H1 (cell line): ENCODE measurements at regions not wholly inside any gene's neighbourhood (a gene's known extent, or its start where the extent isn't known, plus 50 kb on each side); places are given as distances from the start of the nearest gene placed in this dataset.

Experiments
- CTCF ChIA-PET: fragments of 300-600 bp; sonication (Branson Sonifier 250); formaldehyde crosslinking; loops from one replicate; lab custom pipeline; 2021; ENCODE audit not compliant: partially characterized antibody; lab: Charles Lee
- POLR2A ChIA-PET: fragments of 300-600 bp; sonication (Branson Sonifier 250); formaldehyde crosslinking; loops from one replicate; lab custom pipeline; 2021; ENCODE audit warnings: inconsistent platforms; ENCODE audit not compliant: partially characterized antibody; lab: Charles Lee
- DNase-seq, 2 experiments: peaks; one replicate each; pipeline versions ENCODE4 v3.0.0 to v3.0.0-alpha.2; 2010 to 2022; ENCODE audit warnings: low spot score in 2 of 2, low read depth in 1 of 2, mixed read lengths in 1 of 2
- FAIRE-seq: peaks from 2 replicates; lab custom pipeline; 2011; peaks lifted over from hg19 to GRCh38; lab: Jason Lieb, UNC
- H2AFZ ChIP-seq: 2 replicates; pipeline ENCODE4 v1.8.1; 2012; ENCODE audit warnings: low read length, inconsistent platforms
- H2AK5ac ChIP-seq: 2 replicates; pipeline ENCODE4 v1.6.1; 2013; ENCODE audit warnings: low read depth, low read length
- H2BK120ac ChIP-seq: replicated peaks from 2 replicates; pipeline ENCODE3; 2013; ENCODE audit warnings: low read depth, low read length, inconsistent platforms
- H2BK12ac ChIP-seq: 2 replicates; pipeline ENCODE4 v1.6.1; 2013; ENCODE audit warnings: low read depth, low read length
- H2BK15ac ChIP-seq: 2 replicates; pipeline ENCODE4 v1.6.1; 2013; ENCODE audit warnings: low read length
- H2BK20ac ChIP-seq: 2 replicates; pipeline ENCODE4 v1.6.1; 2013; ENCODE audit warnings: low read length
- H2BK5ac ChIP-seq: 2 replicates; pipeline ENCODE4 v1.6.1; 2013; ENCODE audit warnings: low read depth, low read length
- H3K14ac ChIP-seq: 2 replicates; pipeline ENCODE4 v1.6.1; 2013; ENCODE audit warnings: inconsistent platforms; ENCODE audit not compliant: insufficient read length
- H3K18ac ChIP-seq: 2 replicates; pipeline ENCODE4 v1.6.1; 2013; ENCODE audit warnings: low read length; ENCODE audit errors: extremely low read depth
- H3K23ac ChIP-seq: 2 replicates; pipeline ENCODE4 v1.6.1; 2013; ENCODE audit warnings: inconsistent platforms; ENCODE audit not compliant: insufficient read length
- H3K23me2 ChIP-seq: 2 replicates; pipeline ENCODE4 v1.6.1; 2013; ENCODE audit warnings: low read depth, low read length
- H3K27ac ChIP-seq: 2 replicates; pipeline ENCODE4 v1.6.1; 2011; ENCODE audit warnings: low read depth, low read length, inconsistent platforms
- H3K27me3 ChIP-seq, 4 experiments: replicated peaks in 1 of 4; 1 replicate in 1 of 4; 2 replicates in 3 of 4; pipeline versions ENCODE4 v1.6.1 to v1.8.1; 2011 to 2013; ENCODE audit warnings: low read length in 3 of 4, mild to moderate bottlenecking in 3 of 4, inconsistent platforms in 2 of 4, mixed read lengths in 2 of 4, moderate library complexity in 1 of 4; ENCODE audit not compliant: control insufficient read depth in 3 of 4, insufficient read depth in 3 of 4; ENCODE audit errors: extremely low read depth in 1 of 4
- H3K36me3 ChIP-seq, 4 experiments: 2 replicates each; pipeline versions ENCODE4 v1.6.1 to v1.8.1; 2011 to 2013; ENCODE audit warnings: mild to moderate bottlenecking in 4 of 4, low read length in 3 of 4, moderate library complexity in 2 of 4, control low read depth in 1 of 4, inconsistent platforms in 1 of 4; ENCODE audit not compliant: insufficient read depth in 4 of 4, control insufficient read depth in 2 of 4
- H3K4ac ChIP-seq: replicated peaks from 2 replicates; pipeline ENCODE3; 2013; ENCODE audit warnings: low read length, low read depth, mixed read lengths, inconsistent platforms; ENCODE audit not compliant: insufficient read length
- H3K4me1 ChIP-seq, 4 experiments: replicated peaks in 1 of 4; 1 replicate in 1 of 4; 2 replicates in 3 of 4; pipeline versions ENCODE4 v1.6.1 to v1.8.1; 2011 to 2013; ENCODE audit warnings: low read length in 3 of 4, inconsistent platforms in 2 of 4, mixed read lengths in 1 of 4; ENCODE audit not compliant: insufficient read depth in 4 of 4, control insufficient read depth in 3 of 4
- H3K4me2 ChIP-seq, 2 experiments: 2 replicates each; pipeline versions ENCODE4 v1.6.1 to v1.8.1; 2011 to 2013; ENCODE audit warnings: low read depth in 2 of 2, low read length in 2 of 2, control low read depth in 1 of 2, inconsistent platforms in 1 of 2, mild to moderate bottlenecking in 1 of 2; ENCODE audit not compliant: insufficient read depth in 1 of 2
- H3K4me3 ChIP-seq, 4 experiments: fragments of 200-600, 300-600 bp in 1 of 4; sonication (generic), shearing (Covaris generic), sonication (Bioruptor Twin) in 1 of 4; 2 replicates each; pipeline versions ENCODE4 v1.5.1 to v1.8.1; 2011 to 2016; ENCODE audit warnings: low read length in 4 of 4, low read depth in 3 of 4, control low read depth in 2 of 4, inconsistent platforms in 2 of 4, mild to moderate bottlenecking in 2 of 4, mixed read lengths in 1 of 4, moderate library complexity in 1 of 4; ENCODE audit not compliant: insufficient read depth in 2 of 4; ENCODE audit errors: extremely low read depth in 1 of 4
- H3K56ac ChIP-seq: replicated peaks from 2 replicates; pipeline ENCODE3; 2013; ENCODE audit warnings: low read depth, mild to moderate bottlenecking, mixed read lengths, low read length, inconsistent platforms; ENCODE audit not compliant: insufficient read length
- H3K79me1 ChIP-seq: 2 replicates; pipeline ENCODE4 v1.6.1; 2013; ENCODE audit warnings: low read depth, low read length, control low read depth
- H3K79me2 ChIP-seq, 2 experiments: 2 replicates each; pipeline versions ENCODE4 v1.6.1 to v1.8.1; 2012 to 2013; ENCODE audit warnings: low read length in 2 of 2, mild to moderate bottlenecking in 2 of 2, inconsistent platforms in 1 of 2; ENCODE audit not compliant: insufficient read depth in 2 of 2, control insufficient read depth in 1 of 2
- H3K9ac ChIP-seq, 4 experiments: replicated peaks in 1 of 4; 1 replicate in 1 of 4; 2 replicates in 3 of 4; pipeline versions ENCODE4 v1.6.1 to v1.8.1; 2011 to 2013; ENCODE audit warnings: low read depth in 3 of 4, low read length in 3 of 4, control low read depth in 2 of 4, mild to moderate bottlenecking in 2 of 4, moderate library complexity in 2 of 4, inconsistent platforms in 1 of 4; ENCODE audit errors: extremely low read depth in 1 of 4
- H3K9me3 ChIP-seq, 2 experiments: 2 replicates each; pipeline versions ENCODE4 v1.6.1 to v1.8.1; 2012 to 2013; ENCODE audit warnings: mild to moderate bottlenecking in 2 of 2, moderate library complexity in 2 of 2, control low read depth in 1 of 2, inconsistent platforms in 1 of 2, low read depth in 1 of 2, low read length in 1 of 2, mixed read lengths in 1 of 2; ENCODE audit not compliant: insufficient read depth in 2 of 2
- H4K20me1 ChIP-seq, 2 experiments: replicated peaks in 1 of 2; 2 replicates each; pipeline versions ENCODE3 to v1.8.1; 2011 to 2013; ENCODE audit warnings: inconsistent platforms in 2 of 2, low read length in 2 of 2, mild to moderate bottlenecking in 1 of 2; ENCODE audit not compliant: insufficient read depth in 2 of 2, control insufficient read depth in 1 of 2
- H4K5ac ChIP-seq: 2 replicates; pipeline ENCODE4 v1.6.1; 2013; ENCODE audit warnings: low read length, low read depth, mixed read lengths, inconsistent platforms; ENCODE audit not compliant: insufficient read length
- H4K8ac ChIP-seq: 2 replicates; pipeline ENCODE4 v1.8.0; 2013; ENCODE audit warnings: mild to moderate bottlenecking, moderate library complexity, low read length, inconsistent platforms; ENCODE audit not compliant: insufficient read depth; ENCODE audit errors: extremely low read depth
- H4K91ac ChIP-seq: replicated peaks from 2 replicates; pipeline ENCODE3; 2013; ENCODE audit warnings: low read length, mixed read lengths, inconsistent platforms; ENCODE audit not compliant: insufficient read length
- CEBPB ChIP-seq: IDR thresholded peaks from 2 replicates; pipeline ENCODE4 v1.6.1; 2012; ENCODE audit warnings: low read depth, low read length
- CHD1 ChIP-seq: IDR thresholded peaks from 2 replicates; pipeline ENCODE4 v1.6.1; 2012; ENCODE audit warnings: low read depth, low read length, improper control_type of control experiment
- CHD2 ChIP-seq: IDR thresholded peaks from 2 replicates; pipeline ENCODE4 v1.6.1; 2012; ENCODE audit warnings: low read length, improper control_type of control experiment
- JUN ChIP-seq: IDR thresholded peaks from 2 replicates; pipeline ENCODE4 v1.6.1; 2011; ENCODE audit warnings: low read depth, mild to moderate bottlenecking, improper control_type of control experiment, low read length
- MAFK ChIP-seq: IDR thresholded peaks from 2 replicates; pipeline ENCODE4 v1.6.1; 2012; ENCODE audit warnings: low read depth, mild to moderate bottlenecking, improper control_type of control experiment, low read length
- NANOG ChIP-seq: IDR thresholded peaks from 2 replicates; pipeline ENCODE4 v1.6.1; 2011; ENCODE audit warnings: low read length, low read depth, mild to moderate bottlenecking, inconsistent platforms; ENCODE audit not compliant: insufficient read depth, poor library complexity, severe bottlenecking
- NRF1 ChIP-seq: IDR thresholded peaks from 2 replicates; pipeline ENCODE4 v1.6.1; 2011; ENCODE audit warnings: mild to moderate bottlenecking, low read depth, low read length, improper control_type of control experiment
- POU5F1 ChIP-seq: IDR thresholded peaks from 2 replicates; pipeline ENCODE4 v1.6.1; 2011; ENCODE audit warnings: low read depth, mild to moderate bottlenecking, low read length, moderate library complexity
- SP4 ChIP-seq: IDR thresholded peaks from 2 replicates; pipeline ENCODE4 v1.6.1; 2012; ENCODE audit warnings: low read length, inconsistent platforms
- TAF1 ChIP-seq: IDR thresholded peaks from 2 replicates; pipeline ENCODE4 v1.6.1; 2011; ENCODE audit warnings: mild to moderate bottlenecking, low read depth, low read length
- TAF7 ChIP-seq: optimal IDR thresholded peaks from 2 replicates; pipeline ENCODE3; 2011; ENCODE audit warnings: low read depth, mild to moderate bottlenecking, inconsistent platforms, low read length, moderate library complexity, borderline replicate concordance
- TBP ChIP-seq: IDR thresholded peaks from 2 replicates; pipeline ENCODE4 v1.6.1; 2011; ENCODE audit warnings: low read depth, low read length, improper control_type of control experiment
- TCF12 ChIP-seq: IDR thresholded peaks from 2 replicates; pipeline ENCODE4 v1.6.1; 2011; ENCODE audit warnings: low read depth, mild to moderate bottlenecking, low read length
- WGBS, 2 experiments: shearing (Covaris generic) in 1 of 2; methylation state at CpG; one replicate each; pipeline versions ENCODE4 v1.1.6 to v1.1.7; 2013 to 2015; ENCODE audit warnings: low lambda C conversion rate in 2 of 2, mixed read lengths in 2 of 2, inconsistent platforms in 1 of 2, low coverage in 1 of 2, missing lambda C conversion rate in 1 of 2; ENCODE audit not compliant: insufficient replicate concordance in 2 of 2, insufficient coverage in 1 of 2, insufficient read length in 1 of 2; ENCODE audit errors: extremely low coverage in 1 of 2, missing lambda C conversion rate in 1 of 2; 5-methylcytosine and 5-hydroxymethylcytosine counted together
- TF ChIP-seq, protein P1 (sequence below), 3 experiments: IDR thresholded peaks; 1 replicate in 2 of 3; 2 replicates in 1 of 3; pipeline versions ENCODE4 v1.5.1 to v1.6.1; 2011; ENCODE audit warnings: low read length in 3 of 3, mild to moderate bottlenecking in 3 of 3, inconsistent platforms in 2 of 3, low read depth in 1 of 3, moderate library complexity in 1 of 3; ENCODE audit not compliant: insufficient read depth in 1 of 3; ENCODE audit errors: control extremely low read depth in 1 of 3

DNA sequence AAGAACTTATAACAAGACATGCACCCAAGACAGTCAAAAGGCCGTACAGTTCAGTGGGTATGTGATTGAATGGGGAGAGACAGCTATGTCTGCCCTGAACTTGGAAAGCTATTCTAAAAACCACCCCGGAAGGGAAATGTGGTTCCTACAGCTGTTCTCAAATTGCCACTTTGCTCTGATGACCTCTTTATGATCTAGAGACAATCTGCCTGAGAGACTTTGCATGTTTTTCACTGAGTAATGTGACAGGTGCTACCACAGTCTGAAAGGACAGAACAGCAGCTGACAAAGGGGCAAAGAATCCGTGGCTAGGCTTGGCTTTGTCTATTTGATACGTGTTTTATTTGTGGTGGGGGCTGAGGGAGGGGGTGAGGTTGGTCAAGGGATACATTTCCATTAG, 148.3 kb upstream of the NPHP3 start:
- CTCF ChIA-PET, result no interaction called here
- H3K23ac ChIP-seq, result no peak overlapping the region
- H3K79me2 ChIP-seq, result no peaks in the 10 kb centered on the region
- no peaks in the 10 kb centered on the region for H3K79me1 ChIP-seq
- no peak overlapping the region for H3K14ac ChIP-seq
- no peak overlapping the region for H2AFZ ChIP-seq
- H3K9me3 ChIP-seq, result no peaks in the 10 kb centered on the region
- H4K8ac ChIP-seq, result no peak overlapping the region
- H2BK20ac ChIP-seq, result no peak overlapping the region
- H4K20me1 ChIP-seq, result no peaks in the 10 kb centered on the region
- H3K56ac ChIP-seq, result no peak overlapping the region
- no peak overlapping the region for H2BK120ac ChIP-seq
- H2BK15ac ChIP-seq, result no peak overlapping the region
- H3K27me3 ChIP-seq, result no peaks in the 10 kb centered on the region
- no peak overlapping the region for H3K27ac ChIP-seq
- H3K36me3 ChIP-seq, result no peaks in the 10 kb centered on the region
- no peaks in the 10 kb centered on the region for H3K23me2 ChIP-seq
- POLR2A ChIA-PET, result no interaction called here
- H3K4me3 ChIP-seq, result no peak overlapping the region
- H2BK12ac ChIP-seq, result no peak overlapping the region
- no peak overlapping the region for H4K5ac ChIP-seq
- H2AK5ac ChIP-seq, result no peak overlapping the region
- no peak overlapping the region for H4K91ac ChIP-seq
- no peaks in the 10 kb centered on the region for H3K4me1 ChIP-seq
- no peak overlapping the region for H3K18ac ChIP-seq
- no peak overlapping the region for H3K4ac ChIP-seq
- no peak overlapping the region for H3K9ac ChIP-seq
- no peak overlapping the region for H2BK5ac ChIP-seq
- H3K4me2 ChIP-seq, result no peak overlapping the region
- FAIRE-seq (no peak), DNase-seq (no peak)
- 88% methylated on average over 4 of the region's 4 CpGs; no CpG with 5 or more reads in 1 of the 2 experiments for WGBS, 2 experiments
- TF ChIP-seq POU5F1 (no peak), NRF1 (no peak), TAF1 (no peak), NANOG (no peak), SP4 (no peak), CHD1 (no peak), CEBPB (no peak), TBP (no peak), CHD2 (no peak), TAF7 (no peak), MAFK (no peak), TCF12 (no peak), JUN (no peak)
- TF ChIP-seq, protein P1, sequence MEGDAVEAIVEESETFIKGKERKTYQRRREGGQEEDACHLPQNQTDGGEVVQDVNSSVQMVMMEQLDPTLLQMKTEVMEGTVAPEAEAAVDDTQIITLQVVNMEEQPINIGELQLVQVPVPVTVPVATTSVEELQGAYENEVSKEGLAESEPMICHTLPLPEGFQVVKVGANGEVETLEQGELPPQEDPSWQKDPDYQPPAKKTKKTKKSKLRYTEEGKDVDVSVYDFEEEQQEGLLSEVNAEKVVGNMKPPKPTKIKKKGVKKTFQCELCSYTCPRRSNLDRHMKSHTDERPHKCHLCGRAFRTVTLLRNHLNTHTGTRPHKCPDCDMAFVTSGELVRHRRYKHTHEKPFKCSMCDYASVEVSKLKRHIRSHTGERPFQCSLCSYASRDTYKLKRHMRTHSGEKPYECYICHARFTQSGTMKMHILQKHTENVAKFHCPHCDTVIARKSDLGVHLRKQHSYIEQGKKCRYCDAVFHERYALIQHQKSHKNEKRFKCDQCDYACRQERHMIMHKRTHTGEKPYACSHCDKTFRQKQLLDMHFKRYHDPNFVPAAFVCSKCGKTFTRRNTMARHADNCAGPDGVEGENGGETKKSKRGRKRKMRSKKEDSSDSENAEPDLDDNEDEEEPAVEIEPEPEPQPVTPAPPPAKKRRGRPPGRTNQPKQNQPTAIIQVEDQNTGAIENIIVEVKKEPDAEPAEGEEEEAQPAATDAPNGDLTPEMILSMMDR (IDR thresholded peaks at IDR 0.05; ENCODE audit: control extremely low read depth in 1 of 3, insufficient read depth in 1 of 3, low read depth in 1 of 3, low read length in 3 of 3), result no peak
